ENCODE measurements at regions not wholly inside any gene's neighbourhood (a gene's known extent, or its start where the extent isn't known, plus 50 kb on each side); places are given as distances from the start of the nearest gene placed in this dataset.
"Not testable (repeated sequence)": the region's sequence is repeated elsewhere in the genome, so short reads cannot be mapped to it uniquely, and the experiment has no call there.

DNA sequence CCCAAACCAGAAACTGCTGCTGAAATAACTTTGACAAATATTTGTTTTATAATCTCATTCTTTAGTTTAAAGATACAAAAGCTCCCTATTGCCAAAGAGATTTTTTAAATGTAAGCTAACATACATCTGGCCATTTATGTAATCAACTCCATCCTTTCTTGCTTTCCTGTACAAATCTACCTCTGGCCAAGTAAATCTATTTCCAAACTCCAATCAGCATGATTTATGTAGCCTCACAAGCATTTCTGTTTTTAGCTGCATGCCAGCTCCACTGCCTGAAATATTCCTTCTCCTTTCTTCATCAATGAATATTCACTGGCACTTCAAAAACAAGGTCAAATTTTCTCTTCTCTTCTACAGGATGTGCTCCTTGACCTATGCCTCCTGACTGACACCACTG lies 80.0 kb downstream of the SHOX2 start:
- DNase-seq = no peak

DNA sequence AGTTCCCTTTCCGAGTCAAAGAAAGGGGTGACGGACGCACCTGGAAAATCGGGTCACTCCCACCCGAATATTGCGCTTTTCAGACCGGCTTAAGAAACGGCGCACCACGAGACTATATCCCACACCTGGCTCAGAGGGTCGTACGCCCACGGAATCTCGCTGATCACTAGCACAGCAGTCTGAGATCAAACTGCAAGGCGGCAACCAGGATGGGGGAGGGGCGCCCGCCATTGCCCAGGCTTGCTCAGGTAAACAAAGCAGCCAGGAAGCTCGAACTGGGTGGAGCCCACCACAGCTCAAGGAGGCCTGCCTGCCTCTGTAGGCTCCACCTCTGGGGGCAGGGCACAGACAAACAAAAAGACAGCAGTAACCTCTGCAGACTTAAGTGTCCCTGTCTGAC lies 86.3 kb downstream of the SHOX2 start:
- DNase-seq = not testable (repeated sequence)

GRCh38 chr3:158018462-158018861 lies 87.8 kb downstream of the SHOX2 start:
- DNase-seq = no peak

GRCh38 chr3:158012901-158013300 lies 93.3 kb downstream of the SHOX2 start:
- no peak for DNase-seq

DNA sequence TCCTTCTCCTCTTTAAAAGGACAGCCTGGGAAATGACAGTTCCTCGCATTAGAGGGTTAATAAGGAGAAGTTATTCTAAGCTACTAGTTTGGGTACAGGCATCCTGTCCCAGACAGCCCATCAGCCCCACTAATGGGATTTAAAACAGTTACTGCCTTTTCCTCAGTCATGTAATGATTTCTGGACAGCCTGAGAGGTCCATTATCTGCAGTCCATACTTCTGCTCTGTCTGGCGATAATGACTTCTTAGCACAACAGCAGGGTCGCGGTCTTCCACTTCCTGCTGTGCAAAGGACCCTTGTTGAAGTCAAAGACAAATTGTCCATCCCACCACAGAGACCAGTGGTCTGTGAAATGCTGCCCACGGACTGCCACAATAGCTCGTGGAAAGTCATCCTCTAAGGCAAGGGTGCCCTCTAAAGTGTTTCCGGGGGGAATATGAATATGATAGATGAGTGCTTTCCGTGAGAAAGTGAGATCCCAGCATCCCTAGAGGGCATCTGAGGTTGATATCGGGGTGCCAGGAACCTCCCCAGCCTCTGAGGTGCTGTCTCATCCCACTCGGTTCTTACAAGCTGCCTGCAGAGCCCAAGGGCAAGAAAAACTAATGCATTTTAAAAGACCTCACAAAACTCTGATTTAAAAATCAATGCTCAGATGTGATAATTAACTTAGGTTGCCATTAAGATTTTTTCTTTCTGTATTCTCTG lies 100.7 kb downstream of the SHOX2 start:
- no peak for DNase-seq

GRCh38 chr3:157999246-157999645 lies 107.0 kb downstream of the SHOX2 start:
- no peak for DNase-seq

- no peak for DNase-seq
Observed at GRCh38 chr3:157982359-157982758, 123.9 kb downstream of the SHOX2 start.

DNA sequence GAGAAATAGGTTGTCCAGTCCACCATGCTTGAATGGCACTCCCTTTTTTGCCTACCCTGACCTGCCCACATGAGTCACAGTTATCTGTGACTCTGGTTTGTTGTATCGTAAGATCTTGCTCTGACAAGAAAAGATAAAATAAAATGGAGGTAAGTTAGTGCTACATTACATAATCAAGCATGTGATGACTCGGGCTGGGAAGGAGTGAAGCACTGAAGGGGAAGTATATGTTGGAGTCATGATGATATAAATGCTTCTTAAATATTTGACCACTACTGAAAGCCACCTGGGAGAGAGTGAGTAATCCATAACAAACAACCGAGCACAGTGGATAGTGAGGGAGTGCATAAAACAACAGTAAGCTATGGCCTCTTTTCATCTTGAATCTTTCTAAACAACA lies 124.4 kb downstream of the SHOX2 start:
- no peak for DNase-seq

- DNase-seq = no peak
Observed at GRCh38 chr3:157979022-157979421, 127.2 kb downstream of the SHOX2 start.

DNA sequence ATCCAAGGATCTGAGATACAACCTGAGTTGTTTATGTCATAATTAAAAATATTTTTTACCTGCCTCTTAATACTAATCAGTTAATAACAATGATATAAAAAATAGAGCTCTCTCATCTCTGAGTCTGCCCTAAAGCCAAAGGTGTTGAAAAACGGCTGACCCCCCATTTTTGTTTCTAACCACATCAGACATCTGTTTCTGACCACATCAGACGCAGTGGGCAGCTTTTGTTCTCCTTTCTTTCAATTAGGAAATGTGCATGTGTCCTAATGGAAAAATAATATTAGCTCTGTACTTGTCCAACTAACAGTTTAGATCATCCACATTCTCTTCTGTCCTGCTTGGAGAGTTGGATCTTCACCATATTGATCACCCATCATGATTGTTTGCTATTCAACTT lies 144.6 kb downstream of the SHOX2 start:
- no peak for DNase-seq

GRCh38 chr3:157958457-157958856 lies 147.8 kb downstream of the SHOX2 start:
- no peak for DNase-seq

- DNase-seq = no peak
Observed at GRCh38 chr3:157956850-157957249, 149.4 kb downstream of the SHOX2 start.

DNA sequence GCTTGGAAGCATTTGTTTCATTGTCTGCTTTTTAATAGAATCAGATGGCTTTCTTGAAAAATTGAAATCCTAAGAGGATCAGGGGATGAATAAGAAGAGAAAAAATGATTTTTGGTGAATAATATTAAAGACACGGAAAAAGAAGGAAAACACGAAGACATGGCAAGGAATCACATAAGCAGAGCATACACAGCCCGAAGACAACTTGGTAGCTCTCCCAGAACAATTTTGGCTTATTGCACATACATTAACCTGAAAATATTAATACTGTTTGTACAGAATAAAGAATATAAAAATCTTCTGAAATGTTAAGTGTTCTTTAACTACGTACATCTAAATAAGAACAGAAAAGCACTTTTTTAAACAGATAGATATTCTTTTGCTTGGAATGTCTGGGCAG lies 150.0 kb downstream of the SHOX2 start:
- no peak for DNase-seq

DNA sequence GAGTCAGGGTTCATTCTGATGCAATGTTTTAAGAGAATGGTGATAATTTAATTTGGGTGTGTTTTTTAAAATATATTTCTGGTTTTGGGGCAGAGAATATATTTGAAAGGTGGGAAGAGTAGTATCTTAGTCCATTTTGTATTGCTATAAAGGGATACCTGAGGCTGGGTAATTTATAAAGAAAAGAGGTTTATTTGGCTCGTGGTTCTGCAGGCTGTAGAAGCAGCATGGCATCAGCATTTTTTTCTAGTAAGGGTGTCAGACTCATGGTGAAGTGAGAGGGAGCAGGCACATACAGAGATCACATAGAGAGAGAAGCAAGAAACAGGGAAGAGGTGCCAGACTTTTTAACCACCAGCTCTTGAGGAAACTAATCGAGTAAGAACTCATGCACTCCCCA lies 152.7 kb downstream of the SHOX2 start:
- no peak for DNase-seq

- no peak for DNase-seq
Observed at GRCh38 chr3:157948605-157949383, 157.4 kb downstream of the SHOX2 start.

- DNase-seq = no peak
Observed at GRCh38 chr3:157939166-157939565, 167.1 kb downstream of the SHOX2 start.

DNA sequence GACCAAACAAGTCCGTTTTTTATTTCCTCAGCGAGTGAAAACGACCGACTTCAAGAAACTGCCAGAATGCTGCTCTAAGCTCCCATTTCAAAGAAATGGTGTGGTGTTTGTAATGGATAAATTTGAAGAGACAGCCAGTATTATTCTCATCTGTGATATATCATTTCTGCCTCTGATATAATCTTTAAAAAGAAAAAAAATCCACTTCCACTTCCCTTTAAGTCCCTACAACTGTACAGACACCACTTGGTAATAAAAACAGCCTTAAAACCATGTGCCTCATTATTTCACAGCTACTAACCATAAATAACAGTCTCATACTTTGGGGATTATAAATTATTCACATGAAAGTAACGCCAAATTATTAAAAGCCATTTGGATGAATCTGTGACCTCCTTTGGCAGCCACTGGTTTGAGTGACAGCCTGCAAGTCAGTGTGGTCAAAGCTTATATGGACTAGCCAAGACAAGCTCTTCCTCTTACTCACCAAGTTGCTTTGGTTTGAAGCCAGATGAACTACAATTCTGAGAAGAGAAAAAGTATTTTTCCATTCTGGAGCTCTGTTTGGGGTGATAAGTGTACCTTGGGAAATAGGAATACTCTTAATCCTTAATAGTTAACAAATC lies 168.0 kb downstream of the SHOX2 start:
- no peak for DNase-seq

DNA sequence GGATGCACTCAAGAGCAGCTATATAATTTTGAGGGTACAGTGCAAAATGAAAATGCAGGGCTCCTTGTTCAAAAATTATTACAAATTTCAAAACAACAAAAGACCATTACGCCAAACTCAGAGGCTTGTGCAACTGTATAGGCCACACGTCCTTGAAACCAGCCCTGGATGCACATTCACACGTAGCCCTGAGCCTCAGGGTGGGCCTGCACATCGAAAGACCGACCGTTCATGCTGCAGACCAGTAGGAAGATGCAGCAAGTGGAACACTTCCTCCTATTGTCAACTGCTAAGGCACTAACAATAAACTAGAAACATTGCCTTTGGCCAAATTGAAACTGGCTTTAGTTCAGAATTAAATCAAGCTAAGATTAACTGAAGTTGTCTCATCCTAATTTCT lies 174.7 kb downstream of the SHOX2 start:
- no peak for DNase-seq

GRCh38 chr3:157930000-157930780 lies 176.0 kb downstream of the SHOX2 start:
- no peak for DNase-seq

DNA sequence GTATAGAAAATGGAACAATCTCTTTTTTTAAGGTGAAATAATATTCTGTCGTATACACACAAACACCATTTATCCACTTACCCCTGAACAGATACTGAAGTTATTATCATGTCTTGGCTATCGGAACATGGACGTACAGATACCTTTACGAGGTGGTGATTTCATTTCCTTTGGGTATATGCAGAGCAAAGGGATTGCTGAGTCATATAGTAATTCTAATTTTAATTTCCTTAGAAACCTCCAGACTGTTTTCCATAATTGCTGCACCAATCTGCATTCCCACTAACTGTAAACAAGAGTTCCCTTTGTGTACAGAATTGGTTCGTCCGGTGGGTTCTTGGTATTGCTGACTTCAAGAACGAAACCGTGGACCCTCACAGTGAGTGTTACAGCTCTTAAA lies 179.4 kb downstream of the SHOX2 start:
- DNase-seq = no peak

GRCh38 chr3:157922614-157923013 lies 183.6 kb downstream of the SHOX2 start:
- DNase-seq = no peak

GRCh38 chr3:157921811-157922210 lies 184.4 kb downstream of the SHOX2 start:
- no peak for DNase-seq

All from central memory CD4-positive, alpha-beta T cell (primary cell).